ENCODE measurements at regions not wholly inside any gene's neighbourhood (a gene's known extent, or its start where the extent isn't known, plus 50 kb on each side); places are given as distances from the start of the nearest gene placed in this dataset.
A peak's percentile ranks its signal among the peaks of the same experiment; 100 is the strongest.

DNA sequence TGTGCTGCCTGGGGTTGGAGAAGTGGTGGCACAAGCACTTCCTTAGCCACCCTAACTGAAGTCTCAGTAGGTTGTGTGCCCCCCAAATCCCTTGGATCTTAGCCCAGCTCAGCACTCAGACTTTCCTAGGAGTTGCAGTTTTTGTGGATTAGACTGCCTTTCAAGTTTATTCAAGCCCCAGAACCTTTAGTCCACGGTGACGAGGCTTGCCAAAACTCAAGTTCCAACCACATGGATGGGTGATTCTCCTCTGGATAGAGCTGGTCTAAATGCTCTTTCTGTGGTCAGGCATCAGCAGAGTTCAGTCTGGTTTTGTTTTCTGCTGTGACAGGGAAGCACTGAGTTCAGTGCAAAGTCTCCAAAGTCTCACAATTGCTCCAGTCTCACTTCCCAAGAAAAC lies 2858.7 kb downstream of the PCDH9 start:
- ATAC-seq, result no peak

DNA sequence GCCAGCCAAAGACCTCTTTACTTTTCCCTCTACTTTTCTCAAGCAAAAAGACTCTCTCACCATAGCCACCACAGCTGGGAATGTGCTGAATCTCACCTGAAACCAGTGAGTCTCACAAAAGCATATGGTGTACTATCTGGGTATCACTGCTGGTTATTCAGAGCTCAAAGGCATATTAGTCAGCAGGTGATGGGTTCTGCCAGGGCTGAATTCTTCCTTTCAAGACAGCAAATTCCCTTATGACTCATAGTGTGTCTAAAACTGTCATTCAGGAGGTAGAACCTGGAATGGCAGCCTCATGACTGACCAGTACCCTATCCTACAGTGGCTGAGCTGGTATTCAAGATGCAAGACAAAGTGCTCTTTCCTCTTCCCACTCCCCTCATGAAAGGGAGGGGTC lies 2859.1 kb downstream of the PCDH9 start:
- peak; percentile 38; the same call in 2 of the 3 replicates for ATAC-seq
- no peak for TF ChIP-seq BACH2 (CRISPR knock-in tag; IDR thresholded peaks at IDR 0.05; ENCODE audit: borderline replicate concordance)
- TF ChIP-seq CSDC2 (CRISPR knock-in tag; IDR thresholded peaks at IDR 0.05), result no peak
- TF ChIP-seq PPARA (CRISPR knock-in tag; IDR thresholded peaks at IDR 0.05; ENCODE audit: borderline replicate concordance), result no peak
- no peak for TF ChIP-seq GLIS3 (CRISPR knock-in tag; IDR thresholded peaks at IDR 0.05)
- no peak for TF ChIP-seq ZNF565 (CRISPR knock-in tag; conservative IDR thresholded peaks at IDR 0.05; ENCODE audit: low read depth)
- TF ChIP-seq, protein P1, sequence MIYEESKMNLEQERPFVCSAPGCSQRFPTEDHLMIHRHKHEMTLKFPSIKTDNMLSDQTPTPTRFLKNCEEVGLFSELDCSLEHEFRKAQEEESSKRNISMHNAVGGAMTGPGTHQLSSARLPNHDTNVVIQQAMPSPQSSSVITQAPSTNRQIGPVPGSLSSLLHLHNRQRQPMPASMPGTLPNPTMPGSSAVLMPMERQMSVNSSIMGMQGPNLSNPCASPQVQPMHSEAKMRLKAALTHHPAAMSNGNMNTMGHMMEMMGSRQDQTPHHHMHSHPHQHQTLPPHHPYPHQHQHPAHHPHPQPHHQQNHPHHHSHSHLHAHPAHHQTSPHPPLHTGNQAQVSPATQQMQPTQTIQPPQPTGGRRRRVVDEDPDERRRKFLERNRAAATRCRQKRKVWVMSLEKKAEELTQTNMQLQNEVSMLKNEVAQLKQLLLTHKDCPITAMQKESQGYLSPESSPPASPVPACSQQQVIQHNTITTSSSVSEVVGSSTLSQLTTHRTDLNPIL (CRISPR knock-in tag; IDR thresholded peaks at IDR 0.05; ENCODE audit: low read depth), result no peak
- no peak for TF ChIP-seq ESRRG (CRISPR knock-in tag; IDR thresholded peaks at IDR 0.05)
- no peak for TF ChIP-seq TOX (CRISPR knock-in tag; IDR thresholded peaks at IDR 0.05; ENCODE audit: borderline replicate concordance)
- TF ChIP-seq, protein P2, sequence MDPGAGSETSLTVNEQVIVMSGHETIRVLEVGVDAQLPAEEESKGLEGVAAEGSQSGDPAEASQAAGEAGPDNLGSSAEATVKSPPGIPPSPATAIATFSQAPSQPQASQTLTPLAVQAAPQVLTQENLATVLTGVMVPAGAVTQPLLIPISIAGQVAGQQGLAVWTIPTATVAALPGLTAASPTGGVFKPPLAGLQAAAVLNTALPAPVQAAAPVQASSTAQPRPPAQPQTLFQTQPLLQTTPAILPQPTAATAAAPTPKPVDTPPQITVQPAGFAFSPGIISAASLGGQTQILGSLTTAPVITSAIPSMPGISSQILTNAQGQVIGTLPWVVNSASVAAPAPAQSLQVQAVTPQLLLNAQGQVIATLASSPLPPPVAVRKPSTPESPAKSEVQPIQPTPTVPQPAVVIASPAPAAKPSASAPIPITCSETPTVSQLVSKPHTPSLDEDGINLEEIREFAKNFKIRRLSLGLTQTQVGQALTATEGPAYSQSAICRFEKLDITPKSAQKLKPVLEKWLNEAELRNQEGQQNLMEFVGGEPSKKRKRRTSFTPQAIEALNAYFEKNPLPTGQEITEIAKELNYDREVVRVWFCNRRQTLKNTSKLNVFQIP (CRISPR knock-in tag; IDR thresholded peaks at IDR 0.05; ENCODE audit: borderline replicate concordance, low read depth), result no peak
- no peak for TF ChIP-seq ZC3H10 (CRISPR knock-in tag; IDR thresholded peaks at IDR 0.05)
- TF ChIP-seq ZNF70 (CRISPR knock-in tag; IDR thresholded peaks at IDR 0.05), result no peak
- no peak for TF ChIP-seq SNAI2 (CRISPR knock-in tag; IDR thresholded peaks at IDR 0.05)
- TF ChIP-seq, protein P3, sequence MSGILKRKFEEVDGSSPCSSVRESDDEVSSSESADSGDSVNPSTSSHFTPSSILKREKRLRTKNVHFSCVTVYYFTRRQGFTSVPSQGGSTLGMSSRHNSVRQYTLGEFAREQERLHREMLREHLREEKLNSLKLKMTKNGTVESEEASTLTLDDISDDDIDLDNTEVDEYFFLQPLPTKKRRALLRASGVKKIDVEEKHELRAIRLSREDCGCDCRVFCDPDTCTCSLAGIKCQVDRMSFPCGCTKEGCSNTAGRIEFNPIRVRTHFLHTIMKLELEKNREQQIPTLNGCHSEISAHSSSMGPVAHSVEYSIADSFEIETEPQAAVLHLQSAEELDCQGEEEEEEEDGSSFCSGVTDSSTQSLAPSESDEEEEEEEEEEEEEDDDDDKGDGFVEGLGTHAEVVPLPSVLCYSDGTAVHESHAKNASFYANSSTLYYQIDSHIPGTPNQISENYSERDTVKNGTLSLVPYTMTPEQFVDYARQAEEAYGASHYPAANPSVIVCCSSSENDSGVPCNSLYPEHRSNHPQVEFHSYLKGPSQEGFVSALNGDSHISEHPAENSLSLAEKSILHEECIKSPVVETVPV (CRISPR knock-in tag; IDR thresholded peaks at IDR 0.05), result no peak
- TF ChIP-seq RARB (CRISPR knock-in tag; IDR thresholded peaks at IDR 0.05), result no peak
- no peak for TF ChIP-seq TCF4 (CRISPR knock-in tag; IDR thresholded peaks at IDR 0.05; ENCODE audit: borderline replicate concordance)
- no peak for TF ChIP-seq OSR1 (CRISPR knock-in tag; IDR thresholded peaks at IDR 0.05)
- TF ChIP-seq ARNTL (CRISPR knock-in tag; IDR thresholded peaks at IDR 0.05; ENCODE audit: borderline replicate concordance, low read depth), result no peak
- TF ChIP-seq, protein P4, sequence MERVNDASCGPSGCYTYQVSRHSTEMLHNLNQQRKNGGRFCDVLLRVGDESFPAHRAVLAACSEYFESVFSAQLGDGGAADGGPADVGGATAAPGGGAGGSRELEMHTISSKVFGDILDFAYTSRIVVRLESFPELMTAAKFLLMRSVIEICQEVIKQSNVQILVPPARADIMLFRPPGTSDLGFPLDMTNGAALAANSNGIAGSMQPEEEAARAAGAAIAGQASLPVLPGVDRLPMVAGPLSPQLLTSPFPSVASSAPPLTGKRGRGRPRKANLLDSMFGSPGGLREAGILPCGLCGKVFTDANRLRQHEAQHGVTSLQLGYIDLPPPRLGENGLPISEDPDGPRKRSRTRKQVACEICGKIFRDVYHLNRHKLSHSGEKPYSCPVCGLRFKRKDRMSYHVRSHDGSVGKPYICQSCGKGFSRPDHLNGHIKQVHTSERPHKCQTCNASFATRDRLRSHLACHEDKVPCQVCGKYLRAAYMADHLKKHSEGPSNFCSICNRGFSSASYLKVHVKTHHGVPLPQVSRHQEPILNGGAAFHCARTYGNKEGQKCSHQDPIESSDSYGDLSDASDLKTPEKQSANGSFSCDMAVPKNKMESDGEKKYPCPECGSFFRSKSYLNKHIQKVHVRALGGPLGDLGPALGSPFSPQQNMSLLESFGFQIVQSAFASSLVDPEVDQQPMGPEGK (CRISPR knock-in tag; IDR thresholded peaks at IDR 0.05; ENCODE audit: borderline replicate concordance), result no peak
- no peak for TF ChIP-seq ZNF8 (CRISPR knock-in tag; IDR thresholded peaks at IDR 0.05)

More for the DNA sequence above, 2858.7 kb downstream of the PCDH9 start:
- TF ChIP-seq SNAI2 (CRISPR knock-in tag; IDR thresholded peaks at IDR 0.05) (no peak), TOX (CRISPR knock-in tag; IDR thresholded peaks at IDR 0.05; ENCODE audit: borderline replicate concordance) (no peak)
- TF ChIP-seq, protein P5, sequence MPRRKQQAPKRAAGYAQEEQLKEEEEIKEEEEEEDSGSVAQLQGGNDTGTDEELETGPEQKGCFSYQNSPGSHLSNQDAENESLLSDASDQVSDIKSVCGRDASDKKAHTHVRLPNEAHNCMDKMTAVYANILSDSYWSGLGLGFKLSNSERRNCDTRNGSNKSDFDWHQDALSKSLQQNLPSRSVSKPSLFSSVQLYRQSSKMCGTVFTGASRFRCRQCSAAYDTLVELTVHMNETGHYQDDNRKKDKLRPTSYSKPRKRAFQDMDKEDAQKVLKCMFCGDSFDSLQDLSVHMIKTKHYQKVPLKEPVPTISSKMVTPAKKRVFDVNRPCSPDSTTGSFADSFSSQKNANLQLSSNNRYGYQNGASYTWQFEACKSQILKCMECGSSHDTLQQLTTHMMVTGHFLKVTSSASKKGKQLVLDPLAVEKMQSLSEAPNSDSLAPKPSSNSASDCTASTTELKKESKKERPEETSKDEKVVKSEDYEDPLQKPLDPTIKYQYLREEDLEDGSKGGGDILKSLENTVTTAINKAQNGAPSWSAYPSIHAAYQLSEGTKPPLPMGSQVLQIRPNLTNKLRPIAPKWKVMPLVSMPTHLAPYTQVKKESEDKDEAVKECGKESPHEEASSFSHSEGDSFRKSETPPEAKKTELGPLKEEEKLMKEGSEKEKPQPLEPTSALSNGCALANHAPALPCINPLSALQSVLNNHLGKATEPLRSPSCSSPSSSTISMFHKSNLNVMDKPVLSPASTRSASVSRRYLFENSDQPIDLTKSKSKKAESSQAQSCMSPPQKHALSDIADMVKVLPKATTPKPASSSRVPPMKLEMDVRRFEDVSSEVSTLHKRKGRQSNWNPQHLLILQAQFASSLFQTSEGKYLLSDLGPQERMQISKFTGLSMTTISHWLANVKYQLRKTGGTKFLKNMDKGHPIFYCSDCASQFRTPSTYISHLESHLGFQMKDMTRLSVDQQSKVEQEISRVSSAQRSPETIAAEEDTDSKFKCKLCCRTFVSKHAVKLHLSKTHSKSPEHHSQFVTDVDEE (CRISPR knock-in tag; IDR thresholded peaks at IDR 0.05), result no peak

DNA sequence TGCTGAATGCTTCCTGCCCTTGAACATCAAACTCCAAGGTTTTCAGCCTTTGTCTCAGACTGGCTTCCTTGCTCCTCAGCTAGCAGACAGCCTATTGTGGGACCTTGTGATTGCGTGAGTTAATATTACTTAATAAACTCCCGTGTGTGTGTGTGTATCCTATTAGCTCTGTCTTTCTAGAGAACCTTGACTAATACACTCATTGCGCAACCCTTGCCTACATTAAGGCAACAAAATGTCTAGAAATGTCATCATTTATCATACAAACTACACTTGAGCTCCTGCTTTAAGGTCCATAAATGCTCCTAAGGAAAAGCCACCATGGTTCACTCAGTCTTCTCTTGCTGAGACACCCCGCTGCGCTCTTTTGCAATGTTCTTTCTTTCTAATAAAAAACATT lies 2861.0 kb downstream of the PCDH9 start:
- TF ChIP-seq, protein P3 (CRISPR knock-in tag; IDR thresholded peaks at IDR 0.05), result no peak
- TF ChIP-seq CSDC2 (CRISPR knock-in tag; IDR thresholded peaks at IDR 0.05), result no peak
- TF ChIP-seq, protein P4 (CRISPR knock-in tag; IDR thresholded peaks at IDR 0.05; ENCODE audit: borderline replicate concordance), result no peak
- TF ChIP-seq ZNF70 (CRISPR knock-in tag; IDR thresholded peaks at IDR 0.05), result no peak
- no peak for TF ChIP-seq ZNF8 (CRISPR knock-in tag; IDR thresholded peaks at IDR 0.05)
- no peak for TF ChIP-seq OSR1 (CRISPR knock-in tag; IDR thresholded peaks at IDR 0.05)
- TF ChIP-seq, protein P2 (CRISPR knock-in tag; IDR thresholded peaks at IDR 0.05; ENCODE audit: borderline replicate concordance, low read depth), result no peak
- TF ChIP-seq ISL1 (CRISPR knock-in tag; IDR thresholded peaks at IDR 0.05), result no peak
- ATAC-seq, result no peak
